ENCODE measurements at regions not wholly inside any gene's neighbourhood (a gene's known extent, or its start where the extent isn't known, plus 50 kb on each side); places are given as distances from the start of the nearest gene placed in this dataset.

DNA sequence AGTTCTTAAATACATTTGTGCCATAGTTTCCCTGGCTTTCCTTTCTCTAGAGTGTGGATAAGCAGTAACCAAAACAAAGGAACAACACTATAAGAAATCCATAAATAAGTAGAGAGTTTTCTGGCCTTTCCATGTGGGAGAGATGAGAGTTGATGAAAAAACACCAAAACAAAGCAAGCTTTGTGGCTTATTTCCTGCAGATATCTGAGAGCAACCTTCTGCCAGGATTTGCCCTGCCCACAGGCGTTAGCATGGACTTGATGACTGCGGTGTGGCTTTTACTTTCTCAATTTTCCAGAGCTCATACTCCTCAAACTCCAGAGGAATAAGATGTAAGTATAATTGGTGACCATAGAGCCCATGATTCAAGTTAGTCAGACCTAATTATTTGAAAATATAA is 194.9 kb downstream of the RAP2B start:
- ATAC-seq, result no peak
- H3K4me3 Mint-ChIP-seq, result no peak overlapping the region
- peaks cover 13% of the 10 kb centered on the region for H3K4me1 Mint-ChIP-seq
- H3K27me3 Mint-ChIP-seq (ENCODE audit: low read depth), result peaks cover 28% of the 10 kb centered on the region
- ChIA-PET CTCF (no interaction called here), POLR2A (no interaction called here)
- H3K27ac Mint-ChIP-seq, result no peak overlapping the region
- H3K36me3 Mint-ChIP-seq, result peaks cover 4% of the 10 kb centered on the region; the same call in 1 of the 2 replicates
- DNase-seq (ENCODE audit: low spot score), result no peak
- peaks cover 4% of the 10 kb centered on the region for H3K9me3 Mint-ChIP-seq
- TF ChIP-seq, protein P1, sequence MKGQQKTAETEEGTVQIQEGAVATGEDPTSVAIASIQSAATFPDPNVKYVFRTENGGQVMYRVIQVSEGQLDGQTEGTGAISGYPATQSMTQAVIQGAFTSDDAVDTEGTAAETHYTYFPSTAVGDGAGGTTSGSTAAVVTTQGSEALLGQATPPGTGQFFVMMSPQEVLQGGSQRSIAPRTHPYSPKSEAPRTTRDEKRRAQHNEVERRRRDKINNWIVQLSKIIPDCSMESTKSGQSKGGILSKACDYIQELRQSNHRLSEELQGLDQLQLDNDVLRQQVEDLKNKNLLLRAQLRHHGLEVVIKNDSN (CRISPR knock-in tag; IDR thresholded peaks at IDR 0.05), result no peak
- TF ChIP-seq ZBTB21 (CRISPR knock-in tag; IDR thresholded peaks at IDR 0.05; ENCODE audit: borderline replicate concordance) (no peak), FOXJ3 (CRISPR knock-in tag; IDR thresholded peaks at IDR 0.05; ENCODE audit: borderline replicate concordance) (no peak), TEAD4 (CRISPR knock-in tag; IDR thresholded peaks at IDR 0.05) (no peak)
- TF ChIP-seq, protein P2, sequence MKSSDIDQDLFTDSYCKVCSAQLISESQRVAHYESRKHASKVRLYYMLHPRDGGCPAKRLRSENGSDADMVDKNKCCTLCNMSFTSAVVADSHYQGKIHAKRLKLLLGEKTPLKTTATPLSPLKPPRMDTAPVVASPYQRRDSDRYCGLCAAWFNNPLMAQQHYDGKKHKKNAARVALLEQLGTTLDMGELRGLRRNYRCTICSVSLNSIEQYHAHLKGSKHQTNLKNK (CRISPR knock-in tag; IDR thresholded peaks at IDR 0.05), result no peak

DNA sequence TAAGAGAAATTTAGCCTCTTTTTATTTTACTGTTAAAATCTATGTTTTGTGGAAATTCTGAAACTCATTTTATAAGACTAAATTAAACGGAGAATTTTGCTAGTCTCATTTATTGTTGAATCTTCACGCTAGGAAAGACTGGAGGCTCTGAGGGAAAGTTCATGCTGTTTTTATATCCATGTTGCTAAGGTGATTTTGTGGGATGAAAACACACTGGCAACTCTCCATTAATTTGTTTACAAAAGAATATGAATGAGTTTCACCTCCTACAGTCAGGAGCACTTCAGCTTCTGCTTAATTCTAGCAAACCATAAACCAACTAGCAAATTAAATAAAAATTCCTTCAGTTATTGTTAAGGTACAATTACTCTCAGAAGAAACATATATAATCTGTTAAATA is 195.4 kb downstream of the RAP2B start:
- no peak overlapping the region for H3K4me3 Mint-ChIP-seq
- ATAC-seq (no peak), DNase-seq (ENCODE audit: low spot score) (no peak)
- CTCF ChIA-PET, result no interaction called here
- TF ChIP-seq CREM (CRISPR knock-in tag; IDR thresholded peaks at IDR 0.05) (no peak), SOX15 (CRISPR knock-in tag; IDR thresholded peaks at IDR 0.05) (no peak), IRF2 (CRISPR knock-in tag; IDR thresholded peaks at IDR 0.05; ENCODE audit: borderline replicate concordance, low read depth) (no peak), MYBL2 (CRISPR knock-in tag; IDR thresholded peaks at IDR 0.05) (no peak)
- TF ChIP-seq, protein P3, sequence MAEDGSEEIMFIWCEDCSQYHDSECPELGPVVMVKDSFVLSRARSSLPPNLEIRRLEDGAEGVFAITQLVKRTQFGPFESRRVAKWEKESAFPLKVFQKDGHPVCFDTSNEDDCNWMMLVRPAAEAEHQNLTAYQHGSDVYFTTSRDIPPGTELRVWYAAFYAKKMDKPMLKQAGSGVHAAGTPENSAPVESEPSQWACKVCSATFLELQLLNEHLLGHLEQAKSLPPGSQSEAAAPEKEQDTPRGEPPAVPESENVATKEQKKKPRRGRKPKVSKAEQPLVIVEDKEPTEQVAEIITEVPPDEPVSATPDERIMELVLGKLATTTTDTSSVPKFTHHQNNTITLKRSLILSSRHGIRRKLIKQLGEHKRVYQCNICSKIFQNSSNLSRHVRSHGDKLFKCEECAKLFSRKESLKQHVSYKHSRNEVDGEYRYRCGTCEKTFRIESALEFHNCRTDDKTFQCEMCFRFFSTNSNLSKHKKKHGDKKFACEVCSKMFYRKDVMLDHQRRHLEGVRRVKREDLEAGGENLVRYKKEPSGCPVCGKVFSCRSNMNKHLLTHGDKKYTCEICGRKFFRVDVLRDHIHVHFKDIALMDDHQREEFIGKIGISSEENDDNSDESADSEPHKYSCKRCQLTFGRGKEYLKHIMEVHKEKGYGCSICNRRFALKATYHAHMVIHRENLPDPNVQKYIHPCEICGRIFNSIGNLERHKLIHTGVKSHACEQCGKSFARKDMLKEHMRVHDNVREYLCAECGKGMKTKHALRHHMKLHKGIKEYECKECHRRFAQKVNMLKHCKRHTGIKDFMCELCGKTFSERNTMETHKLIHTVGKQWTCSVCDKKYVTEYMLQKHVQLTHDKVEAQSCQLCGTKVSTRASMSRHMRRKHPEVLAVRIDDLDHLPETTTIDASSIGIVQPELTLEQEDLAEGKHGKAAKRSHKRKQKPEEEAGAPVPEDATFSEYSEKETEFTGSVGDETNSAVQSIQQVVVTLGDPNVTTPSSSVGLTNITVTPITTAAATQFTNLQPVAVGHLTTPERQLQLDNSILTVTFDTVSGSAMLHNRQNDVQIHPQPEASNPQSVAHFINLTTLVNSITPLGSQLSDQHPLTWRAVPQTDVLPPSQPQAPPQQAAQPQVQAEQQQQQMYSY (CRISPR knock-in tag; IDR thresholded peaks at IDR 0.05), result no peak
- TF ChIP-seq, protein P4, sequence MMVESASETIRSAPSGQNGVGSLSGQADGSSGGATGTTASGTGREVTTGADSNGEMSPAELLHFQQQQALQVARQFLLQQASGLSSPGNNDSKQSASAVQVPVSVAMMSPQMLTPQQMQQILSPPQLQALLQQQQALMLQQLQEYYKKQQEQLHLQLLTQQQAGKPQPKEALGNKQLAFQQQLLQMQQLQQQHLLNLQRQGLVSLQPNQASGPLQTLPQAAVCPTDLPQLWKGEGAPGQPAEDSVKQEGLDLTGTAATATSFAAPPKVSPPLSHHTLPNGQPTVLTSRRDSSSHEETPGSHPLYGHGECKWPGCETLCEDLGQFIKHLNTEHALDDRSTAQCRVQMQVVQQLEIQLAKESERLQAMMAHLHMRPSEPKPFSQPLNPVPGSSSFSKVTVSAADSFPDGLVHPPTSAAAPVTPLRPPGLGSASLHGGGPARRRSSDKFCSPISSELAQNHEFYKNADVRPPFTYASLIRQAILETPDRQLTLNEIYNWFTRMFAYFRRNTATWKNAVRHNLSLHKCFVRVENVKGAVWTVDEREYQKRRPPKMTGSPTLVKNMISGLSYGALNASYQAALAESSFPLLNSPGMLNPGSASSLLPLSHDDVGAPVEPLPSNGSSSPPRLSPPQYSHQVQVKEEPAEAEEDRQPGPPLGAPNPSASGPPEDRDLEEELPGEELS (CRISPR knock-in tag; IDR thresholded peaks at IDR 0.05), result no peak
- no peak overlapping the region for H3K27ac Mint-ChIP-seq
- H3K9me3 Mint-ChIP-seq, result no peaks in the 10 kb centered on the region
- H3K27me3 Mint-ChIP-seq (ENCODE audit: low read depth), result peaks cover 23% of the 10 kb centered on the region
- peaks cover 10% of the 10 kb centered on the region for H3K4me1 Mint-ChIP-seq
- POLR2A ChIA-PET, result no interaction called here
- H3K36me3 Mint-ChIP-seq, result no peaks in the 10 kb centered on the region

DNA sequence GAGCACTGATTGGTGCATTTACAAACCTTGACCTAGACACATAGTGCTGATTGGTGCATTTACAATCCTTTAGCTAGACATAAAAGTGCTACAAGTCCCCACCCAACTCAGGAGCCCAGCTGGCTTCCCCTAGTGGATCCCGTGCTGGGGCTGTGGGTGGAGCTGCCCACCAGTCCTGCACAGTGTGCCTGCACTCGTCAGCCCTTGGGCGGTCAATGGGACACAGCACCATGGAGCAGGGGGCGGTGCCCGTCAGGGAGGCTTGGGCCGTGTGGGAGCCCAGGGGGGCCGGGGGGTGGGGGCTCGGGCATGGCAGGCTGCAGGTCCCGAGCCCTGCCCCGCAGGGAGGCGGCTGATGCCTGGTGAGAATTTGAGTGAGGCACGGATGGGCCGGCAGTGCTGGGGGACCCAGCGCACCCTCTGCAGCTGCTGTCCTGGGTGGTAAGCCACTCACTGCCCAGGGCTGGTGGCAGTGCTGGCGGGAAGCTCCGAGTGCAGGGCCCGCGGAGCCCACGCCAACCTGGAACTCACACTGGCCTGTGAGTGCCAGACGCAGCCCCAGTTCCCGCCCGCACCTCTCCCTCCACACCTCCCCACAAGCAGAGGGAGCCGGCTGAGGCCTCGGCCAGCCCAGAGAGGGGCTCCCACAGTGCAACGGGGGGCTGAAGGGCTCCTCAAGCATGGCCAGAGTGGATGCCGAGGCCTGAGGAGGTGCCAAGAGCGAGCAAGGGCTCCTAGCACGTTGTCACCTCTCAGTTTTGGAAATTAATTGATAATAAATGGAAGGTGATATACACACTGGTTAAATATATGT is 207.7 kb downstream of the RAP2B start:
- CTCF ChIA-PET, result no interaction called here

DNA sequence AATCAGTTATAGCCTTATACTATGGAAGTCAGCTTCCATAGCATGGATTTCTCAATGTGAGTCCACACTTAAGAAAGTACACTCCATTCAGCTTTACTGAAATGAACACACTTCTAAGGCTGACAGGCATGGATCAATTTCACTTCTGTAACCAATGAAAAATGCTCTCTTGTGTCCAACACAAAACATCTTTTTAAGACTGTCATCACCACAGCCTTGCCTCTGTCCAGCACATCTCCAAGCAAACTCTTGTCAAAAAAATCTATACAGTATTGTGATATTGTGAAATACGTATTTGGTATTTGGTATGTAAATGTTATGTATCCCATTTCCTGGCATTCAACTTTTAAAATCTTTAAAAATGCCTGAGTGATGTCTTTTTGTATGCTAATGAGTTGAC is 208.7 kb downstream of the RAP2B start:
- ATAC-seq (no peak), DNase-seq (ENCODE audit: low spot score) (no peak)
- ChIA-PET POLR2A (no interaction called here), CTCF (no interaction called here)
- Mint-ChIP-seq H3K9me3 (peaks cover 56% of the 10 kb centered on the region), H3K36me3 (peaks cover 29% of the 10 kb centered on the region), H3K4me1 (no peaks in the 10 kb centered on the region), H3K27ac (no peak overlapping the region), H3K27me3 (ENCODE audit: low read depth) (peaks cover 4% of the 10 kb centered on the region), H3K4me3 (no peak overlapping the region)
- TF ChIP-seq PRRX2 (CRISPR knock-in tag; IDR thresholded peaks at IDR 0.05) (no peak), ZNF121 (CRISPR knock-in tag; IDR thresholded peaks at IDR 0.05) (no peak), FOXK1 (CRISPR knock-in tag; IDR thresholded peaks at IDR 0.05) (no peak)
- TF ChIP-seq, protein P1 (CRISPR knock-in tag; IDR thresholded peaks at IDR 0.05), result no peak
- TF ChIP-seq, protein P5, sequence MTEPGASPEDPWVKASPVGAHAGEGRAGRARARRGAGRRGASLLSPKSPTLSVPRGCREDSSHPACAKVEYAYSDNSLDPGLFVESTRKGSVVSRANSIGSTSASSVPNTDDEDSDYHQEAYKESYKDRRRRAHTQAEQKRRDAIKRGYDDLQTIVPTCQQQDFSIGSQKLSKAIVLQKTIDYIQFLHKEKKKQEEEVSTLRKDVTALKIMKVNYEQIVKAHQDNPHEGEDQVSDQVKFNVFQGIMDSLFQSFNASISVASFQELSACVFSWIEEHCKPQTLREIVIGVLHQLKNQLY (CRISPR knock-in tag; IDR thresholded peaks at IDR 0.05), result no peak
- TF ChIP-seq, protein P6, sequence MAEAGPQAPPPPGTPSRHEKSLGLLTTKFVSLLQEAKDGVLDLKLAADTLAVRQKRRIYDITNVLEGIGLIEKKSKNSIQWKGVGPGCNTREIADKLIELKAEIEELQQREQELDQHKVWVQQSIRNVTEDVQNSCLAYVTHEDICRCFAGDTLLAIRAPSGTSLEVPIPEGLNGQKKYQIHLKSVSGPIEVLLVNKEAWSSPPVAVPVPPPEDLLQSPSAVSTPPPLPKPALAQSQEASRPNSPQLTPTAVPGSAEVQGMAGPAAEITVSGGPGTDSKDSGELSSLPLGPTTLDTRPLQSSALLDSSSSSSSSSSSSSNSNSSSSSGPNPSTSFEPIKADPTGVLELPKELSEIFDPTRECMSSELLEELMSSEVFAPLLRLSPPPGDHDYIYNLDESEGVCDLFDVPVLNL (CRISPR knock-in tag; IDR thresholded peaks at IDR 0.05; ENCODE audit: borderline replicate concordance, low read depth), result no peak
- TF ChIP-seq, protein P7, sequence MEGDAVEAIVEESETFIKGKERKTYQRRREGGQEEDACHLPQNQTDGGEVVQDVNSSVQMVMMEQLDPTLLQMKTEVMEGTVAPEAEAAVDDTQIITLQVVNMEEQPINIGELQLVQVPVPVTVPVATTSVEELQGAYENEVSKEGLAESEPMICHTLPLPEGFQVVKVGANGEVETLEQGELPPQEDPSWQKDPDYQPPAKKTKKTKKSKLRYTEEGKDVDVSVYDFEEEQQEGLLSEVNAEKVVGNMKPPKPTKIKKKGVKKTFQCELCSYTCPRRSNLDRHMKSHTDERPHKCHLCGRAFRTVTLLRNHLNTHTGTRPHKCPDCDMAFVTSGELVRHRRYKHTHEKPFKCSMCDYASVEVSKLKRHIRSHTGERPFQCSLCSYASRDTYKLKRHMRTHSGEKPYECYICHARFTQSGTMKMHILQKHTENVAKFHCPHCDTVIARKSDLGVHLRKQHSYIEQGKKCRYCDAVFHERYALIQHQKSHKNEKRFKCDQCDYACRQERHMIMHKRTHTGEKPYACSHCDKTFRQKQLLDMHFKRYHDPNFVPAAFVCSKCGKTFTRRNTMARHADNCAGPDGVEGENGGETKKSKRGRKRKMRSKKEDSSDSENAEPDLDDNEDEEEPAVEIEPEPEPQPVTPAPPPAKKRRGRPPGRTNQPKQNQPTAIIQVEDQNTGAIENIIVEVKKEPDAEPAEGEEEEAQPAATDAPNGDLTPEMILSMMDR (IDR thresholded peaks at IDR 0.05), result no peak

More for the DNA sequence above, 207.7 kb downstream of the RAP2B start:
- peaks cover 4% of the 10 kb centered on the region for H3K27me3 Mint-ChIP-seq (ENCODE audit: low read depth)
- no peak for ATAC-seq
- POLR2A ChIA-PET, result no interaction called here
- DNase-seq (ENCODE audit: low spot score), result no peak
- no peak overlapping the region for H3K4me3 Mint-ChIP-seq
- peaks cover 63% of the 10 kb centered on the region for H3K9me3 Mint-ChIP-seq
- H3K36me3 Mint-ChIP-seq, result peaks cover 29% of the 10 kb centered on the region
- H3K27ac Mint-ChIP-seq, result no peak overlapping the region
- no peaks in the 10 kb centered on the region for H3K4me1 Mint-ChIP-seq
- no peak for TF ChIP-seq TEAD4 (CRISPR knock-in tag; IDR thresholded peaks at IDR 0.05)

All from WTC11 (cell line).